Left lung (tissue), 4 donors: ENCODE measurements at regions not wholly inside any gene's neighbourhood (a gene's known extent, or its start where the extent isn't known, plus 50 kb on each side); places are given as distances from the start of the nearest gene placed in this dataset.

Experiments used
- ATAC-seq: fragments of 200-7000 bp; cut with Tn5 transposase; one replicate; pipeline ENCODE4 v1.9.1; 2020; ENCODE audit warnings: moderate library complexity
- DNase-seq, 4 donors: peaks; one replicate each; pipeline ENCODE4 v3.0.0-alpha.2; 2013 to 2020
- H3K27ac ChIP-seq, 2 donors: fragments of 200-600 bp; sonication (generic) in 1 of 2; one replicate each; pipeline versions ENCODE4 v1.5.0 to v1.8.0; 2020 to 2021
- H3K27me3 ChIP-seq, 2 donors: fragments of 200-600 bp; sonication (generic) in 1 of 2; one replicate each; pipeline versions ENCODE4 v1.5.0 to v1.8.0; 2020 to 2021
- H3K36me3 ChIP-seq, 2 donors: fragments of 200-600 bp; sonication (generic) in 1 of 2; one replicate each; pipeline versions ENCODE4 v1.5.0 to v1.8.0; 2020 to 2021
- H3K4me1 ChIP-seq, 2 donors: fragments of 200-600 bp; one replicate each; pipeline ENCODE4 v1.8.0; 2021
- H3K4me3 ChIP-seq, 2 donors: fragments of 200-600 bp; sonication (generic) in 1 of 2; one replicate each; pipeline versions ENCODE4 v1.5.0 to v1.8.0; 2020 to 2021; ENCODE audit warnings: mild to moderate bottlenecking in 1 of 2
- H3K9me3 ChIP-seq, 2 donors: fragments of 200-600 bp; sonication (generic) in 1 of 2; one replicate each; pipeline versions ENCODE4 v1.5.0 to v1.8.0; 2020 to 2021
- intact Hi-C, 2 donors: fragments of 100-400 bp; cut with DNase I; formaldehyde crosslinking; loops; one replicate each; pipeline versions ENCODE4 v1.11.2 to v1.14.2; 2022
- TF ChIP-seq, protein P1 (sequence below), 2 donors: fragments of 200-600 bp; sonication (generic) in 1 of 2; IDR thresholded peaks; one replicate each; pipeline versions ENCODE4 v1.5.0 to v1.8.0; 2021; ENCODE audit warnings: antibody characterized with exemption in 2 of 2
- donor health status: DM: no; HTN: yes; CAD: no.
- donor health status: DM: no; HTN: no; CAD: no.

DNA sequence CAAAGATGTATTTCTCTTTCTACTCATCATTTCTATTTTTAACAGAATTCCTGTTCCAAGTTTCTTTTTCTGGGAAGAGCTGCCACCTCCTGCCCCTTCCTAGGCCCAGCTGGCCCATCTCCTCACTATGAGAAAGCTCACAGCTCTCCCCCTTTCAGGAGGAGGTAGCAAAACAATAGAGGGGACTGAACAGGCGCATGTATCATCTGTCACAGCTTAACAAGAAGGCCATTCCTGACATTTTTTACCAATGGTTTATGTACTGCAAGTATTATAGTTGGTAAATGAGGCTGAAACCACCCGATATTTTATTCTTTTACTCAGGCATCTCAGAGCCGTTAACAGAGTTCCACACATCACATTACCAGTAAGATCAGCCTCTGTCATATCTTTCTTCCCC lies 103.7 kb upstream of the MTHFD1L start:
- no peak overlapping the region for H3K27ac ChIP-seq
- no peaks in the 10 kb centered on the region for H3K27me3 ChIP-seq
- no peak for ATAC-seq
- no peaks in the 10 kb centered on the region for H3K9me3 ChIP-seq
- H3K4me3 ChIP-seq, result no peak overlapping the region
- TF ChIP-seq, protein P1, sequence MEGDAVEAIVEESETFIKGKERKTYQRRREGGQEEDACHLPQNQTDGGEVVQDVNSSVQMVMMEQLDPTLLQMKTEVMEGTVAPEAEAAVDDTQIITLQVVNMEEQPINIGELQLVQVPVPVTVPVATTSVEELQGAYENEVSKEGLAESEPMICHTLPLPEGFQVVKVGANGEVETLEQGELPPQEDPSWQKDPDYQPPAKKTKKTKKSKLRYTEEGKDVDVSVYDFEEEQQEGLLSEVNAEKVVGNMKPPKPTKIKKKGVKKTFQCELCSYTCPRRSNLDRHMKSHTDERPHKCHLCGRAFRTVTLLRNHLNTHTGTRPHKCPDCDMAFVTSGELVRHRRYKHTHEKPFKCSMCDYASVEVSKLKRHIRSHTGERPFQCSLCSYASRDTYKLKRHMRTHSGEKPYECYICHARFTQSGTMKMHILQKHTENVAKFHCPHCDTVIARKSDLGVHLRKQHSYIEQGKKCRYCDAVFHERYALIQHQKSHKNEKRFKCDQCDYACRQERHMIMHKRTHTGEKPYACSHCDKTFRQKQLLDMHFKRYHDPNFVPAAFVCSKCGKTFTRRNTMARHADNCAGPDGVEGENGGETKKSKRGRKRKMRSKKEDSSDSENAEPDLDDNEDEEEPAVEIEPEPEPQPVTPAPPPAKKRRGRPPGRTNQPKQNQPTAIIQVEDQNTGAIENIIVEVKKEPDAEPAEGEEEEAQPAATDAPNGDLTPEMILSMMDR (IDR thresholded peaks at IDR 0.05), result no peak
- H3K36me3 ChIP-seq, result no peaks in the 10 kb centered on the region
- peaks cover 0 to 5% of the 10 kb centered on the region in 2 donors for H3K4me1 ChIP-seq
- DNase-seq, result no peak
- intact Hi-C loops, result no loop called here

DNA sequence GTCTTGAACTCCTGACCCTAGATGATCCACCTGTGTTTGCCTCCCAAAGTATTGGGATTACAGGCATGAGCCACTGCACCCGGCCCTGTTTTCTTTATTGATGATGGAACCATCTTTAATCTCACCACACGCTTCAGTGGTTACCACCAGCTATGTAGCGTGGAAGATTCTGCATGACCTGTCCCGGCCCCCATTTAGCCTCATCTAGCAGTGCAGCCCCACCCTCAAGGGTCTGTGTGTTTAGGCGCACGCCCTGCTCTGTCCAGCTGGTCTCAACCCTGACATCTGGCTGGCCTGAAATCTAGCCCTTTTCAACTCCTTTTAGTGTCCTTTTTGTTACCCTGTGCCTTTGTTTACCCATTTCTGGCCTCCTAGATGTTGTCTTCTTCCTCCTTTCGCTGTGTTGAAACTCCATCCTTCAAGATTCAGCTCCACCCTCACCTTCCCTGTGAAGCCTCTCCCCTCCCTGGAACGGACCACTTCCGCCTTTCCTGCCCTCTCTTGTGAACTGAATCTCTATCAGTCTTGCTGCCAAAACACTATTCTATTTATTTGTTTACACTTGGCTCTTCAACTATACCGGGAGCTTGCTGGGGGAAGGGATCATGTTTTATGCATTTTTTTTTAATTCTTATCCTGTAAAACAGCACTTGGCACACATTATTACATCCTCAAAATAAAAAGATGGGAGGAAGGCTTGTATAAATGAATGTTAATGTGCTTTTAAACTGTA lies 101.0 kb upstream of the MTHFD1L start:
- no peak overlapping the region for H3K27ac ChIP-seq
- no peak for ATAC-seq

DNA sequence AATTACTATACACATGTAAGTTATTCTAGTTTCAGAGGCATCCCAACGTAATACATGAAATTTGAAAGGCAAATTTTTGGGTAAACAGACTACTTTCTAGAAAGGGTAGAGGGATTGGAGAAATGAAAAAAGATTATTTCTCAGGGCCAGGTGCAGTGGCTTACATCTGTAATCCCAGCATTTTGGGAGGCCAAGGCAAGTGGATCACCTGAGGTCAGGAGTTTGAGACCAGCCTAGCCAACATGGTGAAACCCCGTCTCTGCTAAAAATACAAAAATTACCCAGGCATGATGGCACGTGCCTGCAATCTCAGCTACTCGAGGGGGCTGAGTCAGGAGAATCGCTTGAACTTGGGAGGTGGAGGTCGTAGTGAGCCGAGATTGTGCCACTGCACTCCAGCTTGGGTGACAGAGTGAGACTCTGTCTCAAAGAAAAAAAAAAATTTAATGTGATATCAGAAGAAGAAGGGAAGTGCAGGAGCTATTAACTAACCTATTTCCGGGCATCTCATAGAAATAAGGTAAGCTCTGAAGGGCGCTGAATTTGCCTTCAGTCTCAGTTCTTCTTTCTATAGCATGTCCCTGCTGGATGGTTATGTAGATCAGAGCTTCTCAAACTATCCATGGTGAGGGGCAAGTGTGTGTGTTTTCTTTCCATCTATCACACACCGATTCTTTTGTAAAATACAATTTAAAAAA lies 100.3 kb upstream of the MTHFD1L start:
- H3K4me3 ChIP-seq, result no peak overlapping the region
- ATAC-seq, result no peak
- DNase-seq, result no peak
- no peaks in the 10 kb centered on the region for H3K36me3 ChIP-seq
- TF ChIP-seq, protein P1 (IDR thresholded peaks at IDR 0.05), result no peak
- no peak overlapping the region for H3K27ac ChIP-seq
- H3K27me3 ChIP-seq, result no peaks in the 10 kb centered on the region
- no peaks in the 10 kb centered on the region for H3K9me3 ChIP-seq
- H3K4me1 ChIP-seq, result peaks cover 0 to 5% of the 10 kb centered on the region in 2 donors
- intact Hi-C loops, result no loop called here

More for the DNA sequence above, 101.0 kb upstream of the MTHFD1L start:
- Histone ChIP-seq H3K36me3 (no peaks in the 10 kb centered on the region), H3K4me1 (peaks cover 0 to 5% of the 10 kb centered on the region in 2 donors), H3K9me3 (no peaks in the 10 kb centered on the region), H3K4me3 (no peak overlapping the region), H3K27me3 (no peaks in the 10 kb centered on the region)
- TF ChIP-seq, protein P1 (IDR thresholded peaks at IDR 0.05), result no peak
- no peak for DNase-seq
- intact Hi-C loops, result no loop called here

DNA sequence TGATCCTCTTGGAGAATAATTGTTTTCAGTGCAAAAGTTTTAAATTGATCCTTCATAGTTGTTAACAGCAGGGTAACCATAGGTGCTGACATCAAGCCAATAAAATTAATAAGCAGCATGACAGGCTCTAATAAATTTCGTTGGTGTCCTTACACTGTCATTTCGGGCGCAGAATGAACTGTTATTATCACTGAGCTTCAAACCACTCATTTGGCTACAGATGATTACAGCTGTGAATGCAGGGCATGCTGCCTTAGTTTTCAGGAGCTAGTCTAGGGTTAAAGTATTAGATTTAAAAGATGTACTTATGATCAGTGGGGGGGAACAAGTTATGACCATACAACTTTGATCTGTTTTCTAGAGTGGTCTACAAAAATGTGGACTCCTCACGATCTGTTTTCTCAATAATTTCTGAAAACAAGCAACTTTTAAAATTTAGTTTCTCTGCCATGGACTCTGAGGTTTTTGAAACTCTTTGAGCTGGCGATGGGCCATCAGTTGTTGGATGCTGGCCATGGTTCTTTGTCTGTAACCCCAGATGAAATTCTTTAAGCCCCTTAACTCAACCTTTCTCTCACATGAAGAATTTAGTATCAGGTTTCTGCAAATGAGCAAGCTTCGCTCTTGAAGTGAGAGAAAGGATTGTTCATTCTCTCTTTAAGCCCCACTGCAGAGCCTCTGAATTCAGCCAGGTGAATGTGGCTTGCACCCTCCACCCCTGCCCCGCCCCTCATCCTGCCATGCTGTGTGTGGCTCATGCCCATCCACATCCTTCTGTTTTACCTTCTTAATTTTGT lies 99.1 kb upstream of the MTHFD1L start:
- Histone ChIP-seq H3K27me3 (no peaks in the 10 kb centered on the region), H3K4me1 (peaks cover 0 to 5% of the 10 kb centered on the region in 2 donors), H3K36me3 (no peaks in the 10 kb centered on the region), H3K27ac (no peak overlapping the region), H3K9me3 (no peaks in the 10 kb centered on the region), H3K4me3 (no peak overlapping the region)
- DNase-seq (peak in 1 of 4 donors; percentile 56), ATAC-seq (no peak)
- intact Hi-C loops, result no loop called here
- TF ChIP-seq, protein P1 (IDR thresholded peaks at IDR 0.05), result no peak

DNA sequence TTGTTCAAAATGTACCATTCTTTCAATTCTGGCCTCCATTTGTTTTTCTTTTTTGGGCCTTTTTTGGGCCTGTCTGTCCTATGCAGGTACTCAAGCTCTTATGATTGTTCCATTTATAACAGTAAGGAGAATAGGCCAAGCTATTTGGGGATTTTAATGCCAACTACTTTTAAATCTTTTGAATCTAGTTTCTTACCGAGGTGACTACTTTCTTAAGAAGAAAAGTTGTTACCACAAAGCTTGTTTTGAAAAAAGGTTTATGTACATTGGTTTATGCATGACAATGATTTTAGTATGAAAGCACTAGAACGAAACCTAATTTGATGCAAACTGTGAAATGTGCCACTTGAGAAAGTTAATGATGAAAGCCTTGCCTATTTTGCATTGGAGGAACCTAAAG lies 98.3 kb upstream of the MTHFD1L start:
- H3K27ac ChIP-seq, result no peak overlapping the region
- TF ChIP-seq, protein P1 (IDR thresholded peaks at IDR 0.05), result no peak

More for the DNA sequence above, 98.3 kb upstream of the MTHFD1L start:
- intact Hi-C loops, result no loop called here
- ATAC-seq, result no peak
- H3K27me3 ChIP-seq, result no peaks in the 10 kb centered on the region
- no peak overlapping the region for H3K4me3 ChIP-seq
- peaks cover 0 to 5% of the 10 kb centered on the region in 2 donors for H3K4me1 ChIP-seq
- no peak for DNase-seq
- H3K36me3 ChIP-seq, result no peaks in the 10 kb centered on the region
- H3K9me3 ChIP-seq, result no peaks in the 10 kb centered on the region
